GM18499 (cell line): ENCODE measurements at regions not wholly inside any gene's neighbourhood (a gene's known extent, or its start where the extent isn't known, plus 50 kb on each side); places are given as distances from the start of the nearest gene placed in this dataset.

Experiments
- ATAC-seq: cut with Tn5 transposase; IDR thresholded peaks from one replicate; pipeline ENCODE4 v1.9.1; 2021; ENCODE audit warnings: moderate number of reproducible peaks; ENCODE audit not compliant: insufficient read depth, unreplicated experiment

GRCh38 chr20:22472447-22473100 is 111.8 kb downstream of the FOXA2 start:
- no peak for ATAC-seq

- ATAC-seq = no peak
Observed at GRCh38 chr20:22471156-22471836, 113.1 kb downstream of the FOXA2 start.

GRCh38 chr20:22470620-22471026 is 113.7 kb downstream of the FOXA2 start:
- no peak for ATAC-seq

GRCh38 chr20:22466447-22467171 is 117.8 kb downstream of the FOXA2 start:
- no peak for ATAC-seq

- ATAC-seq = no peak
Observed at GRCh38 chr20:22465622-22466446, 118.5 kb downstream of the FOXA2 start.

- ATAC-seq = no peak
Observed at GRCh38 chr20:22464312-22465003, 119.9 kb downstream of the FOXA2 start.

- no peak for ATAC-seq
Observed at GRCh38 chr20:22462975-22463914, 121.1 kb downstream of the FOXA2 start.

GRCh38 chr20:22460803-22461202 is 123.6 kb downstream of the FOXA2 start:
- no peak for ATAC-seq

- ATAC-seq = no peak
Observed at GRCh38 chr20:22460231-22460630, 124.1 kb downstream of the FOXA2 start.

GRCh38 chr20:22459754-22460153 is 124.6 kb downstream of the FOXA2 start:
- no peak for ATAC-seq

GRCh38 chr20:22456109-22456508 is 128.3 kb downstream of the FOXA2 start:
- no peak for ATAC-seq

- no peak for ATAC-seq
Observed at GRCh38 chr20:22455259-22455658, 129.1 kb downstream of the FOXA2 start.

- ATAC-seq = no peak
Observed at GRCh38 chr20:22453244-22454080, 130.9 kb downstream of the FOXA2 start.

GRCh38 chr20:22452442-22453011 is 131.8 kb downstream of the FOXA2 start:
- no peak for ATAC-seq

- no peak for ATAC-seq
Observed at GRCh38 chr20:22450537-22450936, 133.8 kb downstream of the FOXA2 start.

- no peak for ATAC-seq
Observed at GRCh38 chr20:22449188-22449973, 135.0 kb downstream of the FOXA2 start.

- no peak for ATAC-seq
Observed at GRCh38 chr20:22447447-22447778, 137.0 kb downstream of the FOXA2 start.
